ENCODE measurements at regions not wholly inside any gene's neighbourhood (a gene's known extent, or its start where the extent isn't known, plus 50 kb on each side); places are given as distances from the start of the nearest gene placed in this dataset.

GRCh38 chr11:130689222-130689908, 226.9 kb downstream of the SNX19 start:
- TF ChIP-seq, protein P1, sequence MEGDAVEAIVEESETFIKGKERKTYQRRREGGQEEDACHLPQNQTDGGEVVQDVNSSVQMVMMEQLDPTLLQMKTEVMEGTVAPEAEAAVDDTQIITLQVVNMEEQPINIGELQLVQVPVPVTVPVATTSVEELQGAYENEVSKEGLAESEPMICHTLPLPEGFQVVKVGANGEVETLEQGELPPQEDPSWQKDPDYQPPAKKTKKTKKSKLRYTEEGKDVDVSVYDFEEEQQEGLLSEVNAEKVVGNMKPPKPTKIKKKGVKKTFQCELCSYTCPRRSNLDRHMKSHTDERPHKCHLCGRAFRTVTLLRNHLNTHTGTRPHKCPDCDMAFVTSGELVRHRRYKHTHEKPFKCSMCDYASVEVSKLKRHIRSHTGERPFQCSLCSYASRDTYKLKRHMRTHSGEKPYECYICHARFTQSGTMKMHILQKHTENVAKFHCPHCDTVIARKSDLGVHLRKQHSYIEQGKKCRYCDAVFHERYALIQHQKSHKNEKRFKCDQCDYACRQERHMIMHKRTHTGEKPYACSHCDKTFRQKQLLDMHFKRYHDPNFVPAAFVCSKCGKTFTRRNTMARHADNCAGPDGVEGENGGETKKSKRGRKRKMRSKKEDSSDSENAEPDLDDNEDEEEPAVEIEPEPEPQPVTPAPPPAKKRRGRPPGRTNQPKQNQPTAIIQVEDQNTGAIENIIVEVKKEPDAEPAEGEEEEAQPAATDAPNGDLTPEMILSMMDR (IDR thresholded peaks at IDR 0.05) = no peak
- TF ChIP-seq EZH2 (IDR thresholded peaks at IDR 0.05; ENCODE audit: borderline replicate concordance, insufficient read depth, low read depth, low read length, poor library complexity, severe bottlenecking) = no peak

All from B cell (primary cell).